ENCODE measurements at regions not wholly inside any gene's neighbourhood (a gene's known extent, or its start where the extent isn't known, plus 50 kb on each side); places are given as distances from the start of the nearest gene placed in this dataset.
"Not testable (repeated sequence)": the region's sequence is repeated elsewhere in the genome, so short reads cannot be mapped to it uniquely, and the experiment has no call there.

GRCh38 chrX:63176578-63176977, 174.6 kb downstream of the SPIN4 start:
- DNase-seq, result not testable (repeated sequence)

- not testable (repeated sequence) for DNase-seq
Observed at GRCh38 chrX:63173841-63174718, 177.1 kb downstream of the SPIN4 start.

GRCh38 chrX:63169416-63169815, 181.7 kb downstream of the SPIN4 start:
- DNase-seq, result not testable (repeated sequence)

GRCh38 chrX:63168949-63169348, 182.2 kb downstream of the SPIN4 start:
- DNase-seq, result not testable (repeated sequence)

- not testable (repeated sequence) for DNase-seq
Observed at GRCh38 chrX:63167002-63167401, 184.1 kb downstream of the SPIN4 start.

GRCh38 chrX:63160994-63161393, 190.1 kb downstream of the SPIN4 start:
- not testable (repeated sequence) for DNase-seq

GRCh38 chrX:63160340-63160739, 190.8 kb downstream of the SPIN4 start:
- DNase-seq, result not testable (repeated sequence)

GRCh38 chrX:63145526-63145925, 205.6 kb downstream of the SPIN4 start:
- DNase-seq, result not testable (repeated sequence)

GRCh38 chrX:63142588-63142987, 208.5 kb downstream of the SPIN4 start:
- not testable (repeated sequence) for DNase-seq

- DNase-seq, result not testable (repeated sequence)
Observed at GRCh38 chrX:63135859-63136258, 215.3 kb downstream of the SPIN4 start.

GRCh38 chrX:63128509-63128908, 222.6 kb downstream of the SPIN4 start:
- no peak for DNase-seq

- DNase-seq, result no peak
Observed at GRCh38 chrX:63115196-63115595, 235.9 kb downstream of the SPIN4 start.

GRCh38 chrX:63101879-63102620, 249.1 kb downstream of the SPIN4 start:
- no peak for DNase-seq

GRCh38 chrX:63058204-63058603, 292.9 kb downstream of the SPIN4 start:
- no peak for DNase-seq

- no peak for DNase-seq
Observed at GRCh38 chrX:63050225-63050624, 300.9 kb downstream of the SPIN4 start.

- no peak for DNase-seq
Observed at GRCh38 chrX:63032811-63033210, 318.3 kb downstream of the SPIN4 start.

- no peak for DNase-seq
Observed at GRCh38 chrX:63013549-63013948, 337.6 kb downstream of the SPIN4 start.

- DNase-seq, result no peak
Observed at GRCh38 chrX:63012574-63012973, 338.6 kb downstream of the SPIN4 start.

- not testable (repeated sequence) for DNase-seq
Observed at GRCh38 chrX:63000196-63000595, 350.9 kb downstream of the SPIN4 start.
